PC-9 (cell line): ENCODE measurements at regions not wholly inside any gene's neighbourhood (a gene's known extent, or its start where the extent isn't known, plus 50 kb on each side); places are given as distances from the start of the nearest gene placed in this dataset.

Experiments
- BruUV-seq: library from RNA; stranded (reverse); fragments of 400-500 nt; replicated peaks from 2 replicates; lab custom pipeline; 2021; lab: Mats Ljungman, UMichigan
- CTCF ChIA-PET: fragments of 300-600 bp; sonication (Branson Sonifier 250); formaldehyde crosslinking; loops from one replicate; lab custom pipeline; 2022; ENCODE audit warnings: antibody characterized with exemption; lab: Charles Lee
- POLR2A ChIA-PET: fragments of 300-600 bp; sonication (Branson Sonifier 250); formaldehyde crosslinking; loops from one replicate; lab custom pipeline; 2022; ENCODE audit warnings: antibody characterized with exemption; ENCODE audit not compliant: unreplicated experiment; lab: Charles Lee
- DNase-seq, 2 experiments: peaks; one replicate each; pipeline versions ENCODE4 v3.0.0 to v3.0.0-alpha.2; 2015 to 2022; ENCODE audit warnings: mixed read lengths in 1 of 2
- H2AFZ ChIP-seq: fragments of 200-600 bp; sonication (generic); 2 replicates; pipeline ENCODE4 v1.8.1; 2017; ENCODE audit warnings: antibody characterized with exemption
- H3F3A ChIP-seq: fragments of 200-600 bp; sonication (generic); 2 replicates; pipeline ENCODE4 v1.8.1; 2017; ENCODE audit warnings: antibody characterized with exemption, mild to moderate bottlenecking, low read depth; ENCODE audit not compliant: insufficient read depth
- H3K27ac ChIP-seq: fragments of 200-600 bp; sonication (generic); 2 replicates; pipeline ENCODE4 v1.6.1; 2016; ENCODE audit warnings: mixed run types
- H3K27me3 ChIP-seq: fragments of 200-600 bp; sonication (generic); 2 replicates; pipeline ENCODE4 v1.6.1; 2016; ENCODE audit warnings: low read depth, mixed run types; ENCODE audit not compliant: insufficient read depth
- H3K36me3 ChIP-seq: fragments of 200-600 bp; sonication (generic); 2 replicates; pipeline ENCODE4 v1.6.1; 2016; ENCODE audit warnings: low read depth, mixed run types
- H3K4me1 ChIP-seq: fragments of 200-600 bp; sonication (generic); replicated peaks from 2 replicates; pipeline ENCODE4 v1.6.1; 2016; ENCODE audit warnings: mixed run types; ENCODE audit not compliant: insufficient read depth
- H3K4me2 ChIP-seq: fragments of 200-600 bp; sonication (generic); 2 replicates; pipeline ENCODE4 v1.6.1; 2017; ENCODE audit warnings: mixed run types
- H3K4me3 ChIP-seq: fragments of 200-600 bp; sonication (generic); 2 replicates; pipeline ENCODE4 v1.6.1; 2016; ENCODE audit warnings: mixed run types
- H3K79me2 ChIP-seq: fragments of 200-600 bp; sonication (generic); 2 replicates; pipeline ENCODE4 v1.6.1; 2017; ENCODE audit warnings: low read depth, mixed run types
- H3K9me2 ChIP-seq: fragments of 200-600 bp; sonication (generic); 2 replicates; pipeline ENCODE4 v1.8.1; 2017; ENCODE audit warnings: mild to moderate bottlenecking; ENCODE audit not compliant: insufficient read depth
- H3K9me3 ChIP-seq: fragments of 200-600 bp; sonication (generic); 2 replicates; pipeline ENCODE4 v1.8.1; 2016; ENCODE audit warnings: low read depth; ENCODE audit not compliant: insufficient read depth
- H4K20me1 ChIP-seq: fragments of 200-600 bp; sonication (generic); 2 replicates; pipeline ENCODE4 v1.8.1; 2017; ENCODE audit not compliant: insufficient read depth
- EZH2 ChIP-seq: fragments of 200-600 bp; sonication (generic); IDR thresholded peaks from 2 replicates; pipeline ENCODE4 v1.8.0; 2017; ENCODE audit warnings: antibody characterized with exemption, low read depth
- intact Hi-C: fragments of 100-400 bp; cut with micrococcal nuclease; formaldehyde crosslinking; loops from one replicate; pipeline ENCODE4 v1.10.0; 2022; ENCODE audit not compliant: unreplicated experiment
- TF ChIP-seq, protein P1 (sequence below): fragments of 200-600 bp; sonication (generic); conservative IDR thresholded peaks from 2 replicates; pipeline ENCODE4 v1.6.1; 2017; ENCODE audit warnings: mixed run types, antibody characterized with exemption, mild to moderate bottlenecking, moderate library complexity

DNA sequence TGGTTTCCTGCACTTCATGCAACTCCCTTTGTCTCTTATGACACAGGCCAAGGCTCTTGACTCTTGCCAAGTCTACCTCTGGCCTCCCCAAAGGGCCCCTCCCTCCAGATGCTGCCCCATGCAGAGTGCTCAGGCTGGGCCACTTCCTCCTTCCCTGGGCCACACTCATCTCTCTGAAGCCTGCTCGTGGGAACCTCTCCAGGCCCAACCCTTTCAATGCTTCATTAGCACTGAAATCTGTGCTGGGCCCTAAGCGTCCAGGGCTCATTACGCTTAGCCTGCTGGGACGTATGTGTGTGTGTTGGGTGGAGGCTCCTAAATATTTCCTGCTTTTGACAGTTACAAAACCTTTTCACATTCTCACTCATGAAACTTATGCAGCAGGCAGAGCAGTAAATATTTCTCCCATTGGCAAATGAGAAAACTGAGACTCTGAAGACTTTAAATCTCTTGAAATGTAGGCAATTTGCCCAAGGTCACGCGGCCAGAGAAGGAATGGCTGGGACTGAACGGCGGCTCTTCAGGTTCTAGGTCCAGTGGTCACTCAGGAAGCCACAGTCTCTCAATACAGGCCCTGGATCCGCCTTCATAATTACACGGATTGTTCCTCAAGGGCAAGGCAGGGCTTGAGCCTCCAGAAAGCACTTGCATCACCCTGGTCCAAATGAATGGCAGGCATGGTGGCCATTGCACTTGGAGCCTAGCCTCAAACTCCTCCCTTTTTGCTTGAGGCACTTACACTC is 241.7 kb upstream of the HES1 start:
- H3F3A ChIP-seq, result peaks cover 10% of the 10 kb centered on the region; the same call in 1 of the 2 replicates
- intact Hi-C loops, result no loop called here
- H3K27ac ChIP-seq, result no peak overlapping the region
- no peaks in the 10 kb centered on the region for H3K9me2 ChIP-seq
- H4K20me1 ChIP-seq, result no peaks in the 10 kb centered on the region
- no peaks in the 10 kb centered on the region for H3K36me3 ChIP-seq
- H3K4me2 ChIP-seq, result no peak overlapping the region
- ChIA-PET POLR2A (no interaction called here), CTCF (no interaction called here)
- no peaks in the 10 kb centered on the region for H3K4me1 ChIP-seq
- H2AFZ ChIP-seq, result no peak overlapping the region
- H3K4me3 ChIP-seq, result no peak overlapping the region
- BruUV-seq, result no TSS peak
- no peaks in the 10 kb centered on the region for H3K9me3 ChIP-seq
- TF ChIP-seq, protein P1, sequence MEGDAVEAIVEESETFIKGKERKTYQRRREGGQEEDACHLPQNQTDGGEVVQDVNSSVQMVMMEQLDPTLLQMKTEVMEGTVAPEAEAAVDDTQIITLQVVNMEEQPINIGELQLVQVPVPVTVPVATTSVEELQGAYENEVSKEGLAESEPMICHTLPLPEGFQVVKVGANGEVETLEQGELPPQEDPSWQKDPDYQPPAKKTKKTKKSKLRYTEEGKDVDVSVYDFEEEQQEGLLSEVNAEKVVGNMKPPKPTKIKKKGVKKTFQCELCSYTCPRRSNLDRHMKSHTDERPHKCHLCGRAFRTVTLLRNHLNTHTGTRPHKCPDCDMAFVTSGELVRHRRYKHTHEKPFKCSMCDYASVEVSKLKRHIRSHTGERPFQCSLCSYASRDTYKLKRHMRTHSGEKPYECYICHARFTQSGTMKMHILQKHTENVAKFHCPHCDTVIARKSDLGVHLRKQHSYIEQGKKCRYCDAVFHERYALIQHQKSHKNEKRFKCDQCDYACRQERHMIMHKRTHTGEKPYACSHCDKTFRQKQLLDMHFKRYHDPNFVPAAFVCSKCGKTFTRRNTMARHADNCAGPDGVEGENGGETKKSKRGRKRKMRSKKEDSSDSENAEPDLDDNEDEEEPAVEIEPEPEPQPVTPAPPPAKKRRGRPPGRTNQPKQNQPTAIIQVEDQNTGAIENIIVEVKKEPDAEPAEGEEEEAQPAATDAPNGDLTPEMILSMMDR, result no peak
- TF ChIP-seq EZH2, result no peak
- DNase-seq, result peak in 1 of 2 experiments; percentile 48
- no peaks in the 10 kb centered on the region for H3K27me3 ChIP-seq
- H3K79me2 ChIP-seq, result no peaks in the 10 kb centered on the region

DNA sequence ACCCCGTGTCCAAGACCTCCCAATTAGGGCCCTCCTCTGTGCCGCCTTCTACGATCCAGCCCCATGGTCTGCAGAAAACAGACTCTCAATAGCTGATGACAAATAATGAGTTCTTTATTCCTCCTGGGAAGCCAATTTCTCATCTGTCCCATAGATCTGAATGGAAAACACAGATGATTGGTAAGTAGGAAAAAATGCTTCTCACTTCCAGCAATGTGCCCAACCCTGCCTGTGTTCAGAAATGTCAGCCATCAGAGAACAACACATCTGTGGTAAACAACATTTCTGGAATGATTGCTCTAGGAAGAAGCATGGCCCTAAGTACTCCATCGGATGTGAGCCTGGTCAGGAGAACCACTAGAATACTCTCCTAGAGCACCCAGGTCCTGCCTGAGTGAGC is 240.5 kb upstream of the HES1 start:
- Histone ChIP-seq H3K4me1 (no peaks in the 10 kb centered on the region), H3K27me3 (no peaks in the 10 kb centered on the region), H3F3A (peaks cover 10% of the 10 kb centered on the region; the same call in 1 of the 2 replicates), H3K36me3 (no peaks in the 10 kb centered on the region), H4K20me1 (no peaks in the 10 kb centered on the region), H3K4me2 (no peak overlapping the region), H3K79me2 (no peaks in the 10 kb centered on the region), H3K4me3 (no peak overlapping the region), H3K27ac (no peak overlapping the region), H2AFZ (no peak overlapping the region), H3K9me2 (no peaks in the 10 kb centered on the region), H3K9me3 (no peaks in the 10 kb centered on the region)
- intact Hi-C loops, result no loop called here
- TF ChIP-seq, protein P1, result no peak
- no peak for TF ChIP-seq EZH2
- no peak for DNase-seq
- ChIA-PET POLR2A (no interaction called here), CTCF (interaction anchor here (0.5 to 0.7 kb wide), 3 partner anchors 142 to 339 kb away, joined by 4 read pairs; no protein-coding TSS in a partner anchor)
- no TSS peak for BruUV-seq

DNA sequence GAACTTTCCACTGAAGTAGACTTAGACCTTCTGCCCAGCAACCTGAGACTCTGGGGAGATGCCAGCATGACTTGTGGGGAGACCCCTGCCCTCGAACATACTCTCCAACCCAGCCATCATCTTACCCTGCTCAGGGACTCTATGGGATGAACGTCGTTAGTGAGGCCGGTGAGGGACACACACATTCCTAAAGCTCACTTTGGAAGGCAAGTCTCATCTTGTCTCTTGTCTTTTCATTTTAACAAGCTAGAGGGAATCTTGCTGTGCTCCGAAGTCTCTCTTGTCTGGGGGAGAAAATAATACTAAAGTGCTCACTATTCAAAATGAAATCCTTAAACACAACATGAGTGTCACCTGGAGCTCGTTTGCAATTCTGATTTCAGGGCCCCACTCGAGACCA is 239.5 kb upstream of the HES1 start:
- H3K79me2 ChIP-seq, result no peaks in the 10 kb centered on the region
- DNase-seq, result no peak
- no TSS peak for BruUV-seq
- H2AFZ ChIP-seq, result no peak overlapping the region
- H3K9me3 ChIP-seq, result no peaks in the 10 kb centered on the region
- H4K20me1 ChIP-seq, result no peaks in the 10 kb centered on the region
- H3K4me2 ChIP-seq, result no peak overlapping the region
- H3F3A ChIP-seq, result peaks cover 10% of the 10 kb centered on the region; the same call in 1 of the 2 replicates
- CTCF ChIA-PET, result interaction anchor here (0.6 to 0.8 kb wide), 2 partner anchors 142 to 338 kb away, joined by 3 to 5 read pairs; no protein-coding TSS in a partner anchor
- no peaks in the 10 kb centered on the region for H3K9me2 ChIP-seq
- no peaks in the 10 kb centered on the region for H3K27me3 ChIP-seq
- no peak overlapping the region for H3K4me3 ChIP-seq
- no peaks in the 10 kb centered on the region for H3K36me3 ChIP-seq
- intact Hi-C loops, result no loop called here
- POLR2A ChIA-PET, result no interaction called here
- no peak for TF ChIP-seq EZH2
- TF ChIP-seq, protein P1, result no peak
- no peaks in the 10 kb centered on the region for H3K4me1 ChIP-seq
- no peak overlapping the region for H3K27ac ChIP-seq
